GM12872 (cell line): ENCODE measurements at regions not wholly inside any gene's neighbourhood (a gene's known extent, or its start where the extent isn't known, plus 50 kb on each side); places are given as distances from the start of the nearest gene placed in this dataset.

Experiments
- CTCF ChIP-seq: IDR thresholded peaks from 3 replicates; pipeline ENCODE4 v1.5.1; 2011; ENCODE audit warnings: low read depth, mild to moderate bottlenecking, low read length, moderate library complexity; ENCODE audit not compliant: insufficient read depth

- TF ChIP-seq CTCF, result no peak
Observed at GRCh38 chr11:69557266-69557665, 75.8 kb downstream of the LINC01488 start.

DNA sequence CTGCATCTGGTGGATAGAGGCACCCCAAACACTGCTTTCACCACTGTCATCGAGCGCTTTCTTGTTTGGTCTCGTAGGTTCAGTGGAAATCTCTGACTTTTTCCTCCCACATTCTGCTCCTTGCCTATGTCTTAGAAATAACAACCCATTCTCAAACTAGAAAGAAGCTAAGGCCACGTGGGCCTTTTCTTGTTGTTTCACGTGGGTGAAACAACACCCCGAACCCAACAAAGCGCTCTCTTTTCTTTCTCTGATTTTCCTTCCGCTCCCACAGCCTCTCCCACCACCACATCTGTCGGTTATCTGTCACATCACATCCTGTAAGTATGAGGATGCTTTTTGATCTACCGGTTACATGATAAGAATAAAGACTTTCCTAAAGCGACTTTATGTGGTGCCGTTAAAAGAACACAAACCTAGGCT lies 77.1 kb downstream of the LINC01488 start:
- no peak for TF ChIP-seq CTCF

DNA sequence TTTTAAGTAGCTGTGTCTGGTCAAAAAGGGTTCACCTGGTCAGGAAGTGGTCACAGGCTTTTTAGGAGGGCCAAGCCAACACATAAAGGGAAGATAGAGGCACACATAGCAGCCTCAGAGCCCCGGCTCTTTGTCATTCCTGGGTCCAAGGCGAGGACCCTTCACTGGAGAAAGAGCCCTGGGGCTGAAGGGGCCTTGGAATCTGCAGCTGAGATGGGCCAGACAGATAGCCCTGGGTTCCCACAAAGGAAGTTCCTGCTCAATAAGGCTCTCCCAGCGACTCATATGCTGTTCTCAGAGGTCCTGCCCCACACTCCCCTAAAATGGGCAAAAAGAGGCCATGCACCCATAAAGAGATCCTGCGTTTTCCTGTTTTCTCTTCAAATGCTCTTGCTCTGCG lies 77.7 kb downstream of the LINC01488 start:
- TF ChIP-seq CTCF, result no peak

DNA sequence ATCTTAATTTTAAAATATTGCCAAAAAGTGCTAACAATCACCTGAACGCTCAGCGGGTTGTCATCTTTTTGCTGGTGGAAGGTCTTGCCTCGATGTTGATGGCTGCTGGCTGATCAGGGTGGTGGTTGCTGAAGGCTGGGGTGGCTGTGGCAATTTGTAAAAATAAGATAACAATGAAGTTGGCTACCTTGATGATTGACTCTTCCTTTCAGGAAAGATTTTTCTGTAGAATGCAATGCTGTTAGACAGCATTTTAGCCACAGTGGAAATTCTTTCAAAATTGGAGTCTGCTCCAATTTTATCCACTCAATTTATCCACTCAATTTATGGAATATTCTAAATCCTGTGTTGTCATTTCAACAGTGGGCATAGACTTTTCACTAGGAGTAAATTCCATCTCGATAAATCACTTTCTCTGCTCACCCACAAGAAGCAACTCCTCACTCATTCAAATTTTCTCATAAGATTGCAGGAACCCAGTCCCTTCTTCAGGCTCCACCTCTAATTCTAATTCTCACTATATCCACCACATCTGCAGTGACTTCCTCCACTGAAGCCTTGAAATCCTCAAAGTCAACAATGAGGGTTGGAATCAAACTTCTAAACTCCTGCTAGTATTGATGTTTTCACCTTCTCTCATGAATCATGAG lies 78.8 kb downstream of the LINC01488 start:
- no peak for TF ChIP-seq CTCF

DNA sequence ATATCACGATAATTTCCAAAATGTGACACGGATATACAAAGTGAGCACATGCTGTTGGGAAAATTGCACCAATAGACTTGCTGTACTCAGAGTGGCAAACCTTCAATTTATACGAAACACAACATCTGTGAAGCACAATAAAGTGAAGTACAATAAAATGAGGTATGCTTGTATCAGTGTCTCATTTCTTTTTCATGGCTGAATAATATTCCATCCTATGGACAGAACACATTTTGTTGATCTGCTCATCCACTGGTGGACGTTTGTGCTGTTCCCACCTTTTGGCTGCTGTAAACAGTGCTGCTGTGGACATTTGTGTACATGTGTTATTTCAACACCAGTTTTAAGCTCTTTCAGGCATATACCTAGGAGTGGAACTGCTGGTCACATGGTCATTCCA lies 78.7 kb upstream of the CCND1 start:
- TF ChIP-seq CTCF, result no peak

DNA sequence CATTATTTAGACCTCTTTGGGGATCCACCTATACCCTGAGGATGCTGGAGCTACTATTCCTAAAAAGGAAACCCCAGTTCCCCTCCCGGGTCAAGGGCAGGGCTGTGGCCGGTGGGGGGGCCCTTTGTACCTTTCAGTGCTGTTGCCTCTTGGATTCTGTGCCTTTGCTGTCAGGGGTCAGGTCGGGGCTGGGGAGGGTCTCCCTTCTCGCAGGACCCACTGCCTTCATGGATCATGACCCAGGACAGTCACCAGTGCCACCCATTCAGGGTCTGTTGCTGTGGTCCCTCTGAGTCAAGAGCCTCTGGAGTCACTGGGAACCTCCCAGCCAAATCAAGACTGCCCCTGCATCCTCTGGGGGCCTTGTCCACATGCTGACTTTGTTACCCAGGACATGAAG lies 78.1 kb upstream of the CCND1 start:
- no peak for TF ChIP-seq CTCF

GRCh38 chr11:69563306-69563705 lies 77.7 kb upstream of the CCND1 start:
- no peak for TF ChIP-seq CTCF
